CD14-positive monocyte (primary cell): ENCODE measurements at regions not wholly inside any gene's neighbourhood (a gene's known extent, or its start where the extent isn't known, plus 50 kb on each side); places are given as distances from the start of the nearest gene placed in this dataset.
"Not testable (repeated sequence)": the region's sequence is repeated elsewhere in the genome, so short reads cannot be mapped to it uniquely, and the experiment has no call there.

Source experiments
- DNase-seq, 3 donors: peaks; one replicate each; pipeline ENCODE4 v3.0.0-alpha.2; 2011 to 2022
- H2AFZ ChIP-seq: 2 replicates; pipeline ENCODE4 v1.6.0; 2012; ENCODE audit warnings: mild to moderate bottlenecking, low read depth, low read length, inconsistent platforms; ENCODE audit not compliant: insufficient read depth, poor library complexity, severe bottlenecking
- H3K27ac ChIP-seq, 2 donors: 1 replicate in 1 of 2; 2 replicates in 1 of 2; pipeline ENCODE4 v1.5.1; 2012 to 2013; ENCODE audit warnings: low read length in 2 of 2, control low read depth in 1 of 2, inconsistent platforms in 1 of 2, low read depth in 1 of 2, mild to moderate bottlenecking in 1 of 2
- H3K27me3 ChIP-seq, 2 donors: one replicate each; pipeline versions ENCODE4 v1.6.0 to v1.6.1; 2011 to 2013; ENCODE audit warnings: low read length in 2 of 2; ENCODE audit not compliant: control insufficient read depth in 2 of 2, insufficient read depth in 2 of 2
- H3K36me3 ChIP-seq, 2 donors: replicated peaks in 1 of 2; 1 replicate in 1 of 2; 2 replicates in 1 of 2; pipeline versions ENCODE4 v1.5.1 to v1.6.1; 2012 to 2013; ENCODE audit warnings: low read length in 2 of 2, control low read depth in 1 of 2, inconsistent platforms in 1 of 2, mild to moderate bottlenecking in 1 of 2; ENCODE audit not compliant: insufficient read depth in 2 of 2, control insufficient read depth in 1 of 2
- H3K4me1 ChIP-seq, 2 donors: 1 replicate in 1 of 2; 2 replicates in 1 of 2; pipeline versions ENCODE4 v1.5.1 to v1.6.1; 2012 to 2013; ENCODE audit warnings: low read length in 2 of 2, control low read depth in 1 of 2, inconsistent platforms in 1 of 2, mild to moderate bottlenecking in 1 of 2, moderate library complexity in 1 of 2; ENCODE audit not compliant: insufficient read depth in 2 of 2, control insufficient read depth in 1 of 2
- H3K4me2 ChIP-seq: replicated peaks from 2 replicates; pipeline ENCODE3; 2012; ENCODE audit warnings: low read length, moderate library complexity, mild to moderate bottlenecking; ENCODE audit not compliant: poor library complexity, severe bottlenecking; ENCODE audit errors: extremely low read depth
- H3K4me3 ChIP-seq, 3 experiments: fragments of 200-600 bp in 1 of 3; sonication (generic) in 1 of 3; replicated peaks in 1 of 3; 1 replicate in 2 of 3; 2 replicates in 1 of 3; pipeline ENCODE4 v1.5.1; 2011 to 2013; ENCODE audit warnings: low read length in 3 of 3, mild to moderate bottlenecking in 3 of 3, control low read depth in 2 of 3, low read depth in 2 of 3, inconsistent platforms in 1 of 3, moderate library complexity in 1 of 3
- H3K79me2 ChIP-seq: 2 replicates; pipeline ENCODE4 v1.6.0; 2012; ENCODE audit warnings: mild to moderate bottlenecking, control low read depth, inconsistent platforms, low read length, moderate library complexity; ENCODE audit not compliant: insufficient read depth
- H3K9ac ChIP-seq: 2 replicates; pipeline ENCODE4 v1.6.0; 2017; ENCODE audit warnings: low read length, mild to moderate bottlenecking; ENCODE audit not compliant: insufficient read depth, poor library complexity, severe bottlenecking
- H3K9me3 ChIP-seq, 2 donors: replicated peaks in 1 of 2; 1 replicate in 1 of 2; 2 replicates in 1 of 2; pipeline versions ENCODE4 v1.5.1 to v1.6.1; 2012 to 2013; ENCODE audit warnings: low read length in 2 of 2, control low read depth in 1 of 2; ENCODE audit not compliant: control insufficient read depth in 1 of 2, insufficient read depth in 1 of 2
- H4K20me1 ChIP-seq: 2 replicates; pipeline ENCODE4 v1.6.0; 2012; ENCODE audit warnings: mild to moderate bottlenecking, low read length, control low read depth, moderate library complexity; ENCODE audit not compliant: insufficient read depth
- H3K27ac Mint-ChIP-seq, 7 donors: one replicate each; pipeline ENCODE4 v1.8.0; 2020; ENCODE audit warnings: mild to moderate bottlenecking in 7 of 7, mixed read lengths in 7 of 7, moderate library complexity in 6 of 7, inconsistent platforms in 2 of 7
- H3K27me3 Mint-ChIP-seq, 3 donors: one replicate each; pipeline ENCODE4 v1.8.0; 2021 to 2022; ENCODE audit warnings: low read depth in 3 of 3, mild to moderate bottlenecking in 3 of 3, mixed read lengths in 3 of 3, moderate library complexity in 3 of 3, inconsistent platforms in 1 of 3
- H3K36me3 Mint-ChIP-seq, 2 donors: one replicate each; pipeline ENCODE4 v1.8.0; 2020; ENCODE audit warnings: mixed read lengths in 2 of 2, inconsistent platforms in 1 of 2, mild to moderate bottlenecking in 1 of 2
- H3K4me1 Mint-ChIP-seq: one replicate; pipeline ENCODE4 v1.8.0; 2020; ENCODE audit warnings: mild to moderate bottlenecking, mixed read lengths
- H3K4me3 Mint-ChIP-seq, 2 donors: one replicate each; pipeline ENCODE4 v1.8.0; 2020; ENCODE audit warnings: mild to moderate bottlenecking in 2 of 2, mixed read lengths in 2 of 2, moderate library complexity in 1 of 2
- H3K9me3 Mint-ChIP-seq, 7 donors: one replicate each; pipeline ENCODE4 v1.8.0; 2020 to 2022; ENCODE audit warnings: mixed read lengths in 7 of 7, mild to moderate bottlenecking in 6 of 7, moderate library complexity in 6 of 7, inconsistent platforms in 2 of 7
- CTCF ChIP-seq: fragments of 200-600 bp; IDR thresholded peaks from one replicate; pipeline ENCODE4 v1.8.0; 2022; ENCODE audit warnings: antibody characterized with exemption, mild to moderate bottlenecking
- WGBS: methylation state at CpG from one replicate; pipeline ENCODE4 v1.1.5; 2013; ENCODE audit warnings: missing lambda C conversion rate; ENCODE audit not compliant: insufficient coverage; 5-methylcytosine and 5-hydroxymethylcytosine counted together
- intact Hi-C, 2 donors: fragments of 100-400 bp; cut with micrococcal nuclease; formaldehyde crosslinking; loops; one replicate each; pipeline versions ENCODE4 v1.15.0 to v1.15.1; 2023

- H3K27ac Mint-ChIP-seq: no peak overlapping the region
These were observed 85.5 kb downstream of the TRIM43 start for GRCh38 chr2:95677346-95677745.

DNA sequence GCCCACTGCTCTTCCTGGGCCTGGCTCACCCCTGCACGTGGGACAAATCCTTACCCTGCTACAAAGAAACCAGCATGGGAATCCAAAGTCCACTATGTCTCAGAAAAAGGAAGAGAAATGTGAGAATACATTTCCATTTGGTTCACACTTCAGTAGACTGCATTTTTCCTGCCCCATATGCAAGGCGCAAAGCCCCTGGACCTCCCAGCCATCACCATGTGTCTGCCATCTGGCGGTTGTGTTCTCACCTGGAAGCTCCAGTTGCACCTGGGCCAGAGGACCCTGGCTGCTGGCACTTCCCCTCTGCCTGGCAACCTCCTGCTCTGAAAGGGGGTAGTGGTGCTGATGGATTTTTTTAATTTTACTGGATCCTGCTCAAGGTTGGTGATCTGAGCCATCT, 86.0 kb downstream of the TRIM43 start:
- H3K27ac ChIP-seq, H3K27me3 ChIP-seq, H3K4me1 ChIP-seq, H3K36me3 ChIP-seq, H3K4me2 ChIP-seq, H3K9me3 ChIP-seq, H3K79me2 ChIP-seq, H2AFZ ChIP-seq, DNase-seq, H3K36me3 Mint-ChIP-seq, H3K4me3 Mint-ChIP-seq, H3K9ac ChIP-seq, H4K20me1 ChIP-seq, H3K27ac Mint-ChIP-seq, H3K4me3 ChIP-seq, intact Hi-C loops, H3K4me1 Mint-ChIP-seq, H3K9me3 Mint-ChIP-seq: not testable (repeated sequence)
- no CpG with 5 or more reads among the region's 3 CpGs for WGBS
- H3K27me3 Mint-ChIP-seq: peaks cover 6 to 19% (median 12%) of the 10 kb centered on the region in 3 donors

More at GRCh38 chr2:95677346-95677745, 85.5 kb downstream of the TRIM43 start:
- Histone ChIP-seq H4K20me1 (no peaks in the 10 kb centered on the region), H2AFZ (no peak overlapping the region), H3K4me2 (no peak overlapping the region), H3K27ac (no peak overlapping the region), H3K79me2 (no peaks in the 10 kb centered on the region), H3K36me3 (no peaks in the 10 kb centered on the region), H3K9me3 (no peaks in the 10 kb centered on the region), H3K27me3 (no peaks in the 10 kb centered on the region), H3K4me1 (peaks cover 0 to under 1% of the 10 kb centered on the region in 2 donors), H3K9ac (no peak overlapping the region), H3K4me3 (no peak overlapping the region)
- Mint-ChIP-seq H3K36me3 (no peaks in the 10 kb centered on the region), H3K4me3 (no peak overlapping the region), H3K4me1 (peaks cover 3% of the 10 kb centered on the region), H3K9me3 (peaks cover 0 to 2% (median 0%) of the 10 kb centered on the region in 7 donors), H3K27me3 (peaks cover 4 to 15% (median 11%) of the 10 kb centered on the region in 3 donors)
- no peak for DNase-seq
- TF ChIP-seq CTCF: no peak
- 94% methylated on average over 2 of the region's 4 CpGs for WGBS
- intact Hi-C loops: no loop called here

- not testable (repeated sequence) for H3K36me3 Mint-ChIP-seq
These were observed 89.4 kb downstream of the TRIM43 start for GRCh38 chr2:95681158-95681557.

GRCh38 chr2:95681589-95682081, 89.8 kb downstream of the TRIM43 start:
- H3K9me3 Mint-ChIP-seq, H3K4me3 ChIP-seq, H3K79me2 ChIP-seq, H3K27ac ChIP-seq, H3K4me3 Mint-ChIP-seq, H3K9me3 ChIP-seq, H3K4me1 ChIP-seq, H3K27me3 ChIP-seq, H2AFZ ChIP-seq, H3K9ac ChIP-seq, H3K36me3 Mint-ChIP-seq, H3K4me2 ChIP-seq, intact Hi-C loops, H4K20me1 ChIP-seq, DNase-seq, H3K36me3 ChIP-seq: not testable (repeated sequence)
- Mint-ChIP-seq H3K27me3 (peaks cover 9 to 24% (median 10%) of the 10 kb centered on the region in 3 donors), H3K27ac (peak overlapping the region in 1 of 7 donors; percentile 21), H3K4me1 (peaks cover 12% of the 10 kb centered on the region)
- WGBS: 71% methylated on average over 2 of the region's 6 CpGs

More at GRCh38 chr2:95681158-95681557, 89.4 kb downstream of the TRIM43 start:
- peaks cover 9 to 24% (median 10%) of the 10 kb centered on the region in 3 donors for H3K27me3 Mint-ChIP-seq
- intact Hi-C loops, H3K27me3 ChIP-seq, H3K79me2 ChIP-seq, H3K4me3 ChIP-seq, H3K27ac ChIP-seq, H3K9me3 Mint-ChIP-seq, H2AFZ ChIP-seq, H3K9ac ChIP-seq, H3K4me1 ChIP-seq, H3K9me3 ChIP-seq, H3K4me2 ChIP-seq, DNase-seq, H4K20me1 ChIP-seq, H3K4me3 Mint-ChIP-seq, H3K36me3 ChIP-seq, H3K27ac Mint-ChIP-seq: not testable (repeated sequence)
- H3K4me1 Mint-ChIP-seq: peaks cover 12% of the 10 kb centered on the region
- no CpG with 5 or more reads among the region's 1 CpG for WGBS
